Fibroblast of lung (primary cell): ENCODE measurements at regions not wholly inside any gene's neighbourhood (a gene's known extent, or its start where the extent isn't known, plus 50 kb on each side); places are given as distances from the start of the nearest gene placed in this dataset.
A peak's percentile ranks its signal among the peaks of the same experiment; 100 is the strongest.

Experiments used
- DNase-seq, 2 donors: peaks; one replicate each; pipeline versions ENCODE4 v3.0.0 to v3.0.0-alpha.2; 2010; ENCODE audit warnings: low read depth in 2 of 2
- H2AFZ ChIP-seq: 2 replicates; pipeline ENCODE4 v1.5.1; 2012; ENCODE audit warnings: low read length, control low read depth, inconsistent platforms
- H3K27ac ChIP-seq: 2 replicates; pipeline ENCODE4 v1.5.1; 2011; ENCODE audit warnings: low read length, control low read depth; ENCODE audit not compliant: insufficient read depth
- H3K27me3 ChIP-seq: 2 replicates; pipeline ENCODE4 v1.5.1; 2011; ENCODE audit warnings: mild to moderate bottlenecking, low read length; ENCODE audit not compliant: control insufficient read depth, insufficient read depth
- H3K36me3 ChIP-seq: 2 replicates; pipeline ENCODE4 v1.5.1; 2011; ENCODE audit warnings: low read length; ENCODE audit not compliant: control insufficient read depth, insufficient read depth
- H3K4me1 ChIP-seq: 2 replicates; pipeline ENCODE4 v1.5.1; 2011; ENCODE audit warnings: low read length; ENCODE audit not compliant: control insufficient read depth, insufficient read depth; ENCODE audit errors: extremely low read depth
- H3K4me2 ChIP-seq: 2 replicates; pipeline ENCODE4 v1.5.1; 2011; ENCODE audit warnings: low read length, control low read depth; ENCODE audit not compliant: insufficient read depth; ENCODE audit errors: extremely low read depth
- H3K4me3 ChIP-seq, 4 experiments: fragments of 200-600 bp in 1 of 4; sonication (generic) in 1 of 4; replicated peaks in 1 of 4; 2 replicates each; pipeline ENCODE4 v1.5.1; 2011 to 2016; ENCODE audit warnings: low read length in 4 of 4, low read depth in 3 of 4, mild to moderate bottlenecking in 3 of 4, control low read depth in 2 of 4, inconsistent platforms in 1 of 4, mixed read lengths in 1 of 4; ENCODE audit not compliant: insufficient read depth in 1 of 4; ENCODE audit errors: control extremely low read depth in 1 of 4
- H3K79me2 ChIP-seq: 2 replicates; pipeline ENCODE4 v1.5.1; 2012; ENCODE audit warnings: mild to moderate bottlenecking, low read length, inconsistent platforms; ENCODE audit not compliant: control insufficient read depth, insufficient read depth
- H3K9ac ChIP-seq: 2 replicates; pipeline ENCODE4 v1.5.1; 2011; ENCODE audit warnings: mild to moderate bottlenecking, low read length, control low read depth; ENCODE audit not compliant: insufficient read depth
- H3K9me3 ChIP-seq: 2 replicates; pipeline ENCODE4 v1.5.1; 2012; ENCODE audit warnings: low read depth, low read length; ENCODE audit not compliant: control insufficient read depth, insufficient read depth
- H4K20me1 ChIP-seq: 2 replicates; pipeline ENCODE4 v1.5.1; 2011; ENCODE audit warnings: low read length; ENCODE audit not compliant: control insufficient read depth, insufficient read depth; ENCODE audit errors: extremely low read depth
- CTCF ChIP-seq, 2 donors: IDR thresholded peaks in 1 of 2; conservative IDR thresholded peaks in 1 of 2; 1 replicate in 1 of 2; 2 replicates in 1 of 2; pipeline ENCODE4 v1.5.1; 2011 to 2012; ENCODE audit warnings: low read length in 2 of 2, control low read depth in 1 of 2, inconsistent platforms in 1 of 2, low read depth in 1 of 2, mild to moderate bottlenecking in 1 of 2
- EZH2 ChIP-seq: IDR thresholded peaks from 2 replicates; pipeline ENCODE4 v1.5.1; 2012; ENCODE audit warnings: low read length, control low read depth, mild to moderate bottlenecking; ENCODE audit errors: missing control alignments

GRCh38 chr11:109957601-109958000 is 135.6 kb upstream of the ZC3H12C start:
- no peaks in the 10 kb centered on the region for H3K36me3 ChIP-seq
- no peaks in the 10 kb centered on the region for H3K27me3 ChIP-seq
- no peaks in the 10 kb centered on the region for H4K20me1 ChIP-seq
- no peaks in the 10 kb centered on the region for H3K4me1 ChIP-seq
- peak in 1 of 2 donors; percentile 40 for DNase-seq
- H3K27ac ChIP-seq = no peak overlapping the region
- TF ChIP-seq CTCF (conservative IDR thresholded peaks at IDR 0.05 in 1 of 2, IDR thresholded peaks at IDR 0.05 in 1 of 2; ENCODE audit: low read depth in 1 of 2, low read length in 2 of 2) (no peak), EZH2 (no peak)
- H3K79me2 ChIP-seq = no peaks in the 10 kb centered on the region
- H3K9ac ChIP-seq = no peak overlapping the region
- no peak overlapping the region for H2AFZ ChIP-seq
- H3K9me3 ChIP-seq = no peaks in the 10 kb centered on the region
- no peak overlapping the region for H3K4me3 ChIP-seq
- no peak overlapping the region for H3K4me2 ChIP-seq

GRCh38 chr11:109958131-109958820 is 134.9 kb upstream of the ZC3H12C start:
- DNase-seq = no peak
- Histone ChIP-seq H3K4me2 (no peak overlapping the region), H2AFZ (no peak overlapping the region)

DNA sequence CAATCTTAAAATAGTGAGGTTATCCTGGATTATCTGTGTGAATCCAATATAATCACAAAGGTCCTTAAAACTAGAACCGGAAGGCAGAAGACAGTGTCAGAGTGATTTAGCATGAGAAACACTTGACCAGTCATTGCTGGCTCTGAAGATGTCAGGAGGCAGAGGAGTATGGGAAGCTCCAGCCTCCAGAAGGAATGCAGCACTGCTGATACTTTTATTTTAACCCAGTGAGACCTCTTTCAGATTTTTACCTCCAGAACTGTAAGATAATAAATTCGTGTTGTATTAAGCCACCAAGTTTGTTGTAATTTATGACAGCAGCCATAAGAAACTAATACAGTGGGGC is 134.4 kb upstream of the ZC3H12C start:
- no peak overlapping the region for H3K27ac ChIP-seq
- H3K4me3 ChIP-seq = no peak overlapping the region
- no peak overlapping the region for H2AFZ ChIP-seq
- no peaks in the 10 kb centered on the region for H4K20me1 ChIP-seq
- no peaks in the 10 kb centered on the region for H3K36me3 ChIP-seq
- DNase-seq = no peak
- no peaks in the 10 kb centered on the region for H3K79me2 ChIP-seq
- no peak overlapping the region for H3K4me2 ChIP-seq
- TF ChIP-seq CTCF (conservative IDR thresholded peaks at IDR 0.05 in 1 of 2, IDR thresholded peaks at IDR 0.05 in 1 of 2; ENCODE audit: low read depth in 1 of 2, low read length in 2 of 2) = no peak
- H3K9me3 ChIP-seq = no peaks in the 10 kb centered on the region
- no peak overlapping the region for H3K9ac ChIP-seq
- no peaks in the 10 kb centered on the region for H3K27me3 ChIP-seq
- no peaks in the 10 kb centered on the region for H3K4me1 ChIP-seq

More at GRCh38 chr11:109958131-109958820, 134.9 kb upstream of the ZC3H12C start:
- Histone ChIP-seq H3K4me1 (no peaks in the 10 kb centered on the region), H3K27me3 (no peaks in the 10 kb centered on the region), H3K9ac (no peak overlapping the region), H3K4me3 (no peak overlapping the region), H3K9me3 (no peaks in the 10 kb centered on the region), H4K20me1 (no peaks in the 10 kb centered on the region), H3K36me3 (no peaks in the 10 kb centered on the region), H3K79me2 (no peaks in the 10 kb centered on the region), H3K27ac (no peak overlapping the region)
- TF ChIP-seq EZH2 (no peak), CTCF (conservative IDR thresholded peaks at IDR 0.05 in 1 of 2, IDR thresholded peaks at IDR 0.05 in 1 of 2; ENCODE audit: low read depth in 1 of 2, low read length in 2 of 2) (no peak)
